Hepatocyte (in vitro differentiated cells): ENCODE measurements at regions not wholly inside any gene's neighbourhood (a gene's known extent, or its start where the extent isn't known, plus 50 kb on each side); places are given as distances from the start of the nearest gene placed in this dataset.

Source experiments
- DNase-seq: peaks from one replicate; pipeline ENCODE4 v3.0.0-alpha.2; 2016; ENCODE audit warnings: low spot score
- H2AFZ ChIP-seq: fragments of 200-600 bp; sonication (generic); 2 replicates; pipeline ENCODE4 v1.6.0; 2016; ENCODE audit warnings: antibody characterized with exemption, mild to moderate bottlenecking
- H3K27ac ChIP-seq: fragments of 200-600 bp; sonication (generic); 2 replicates; pipeline ENCODE4 v1.5.1; 2016; ENCODE audit warnings: mild to moderate bottlenecking
- H3K27me3 ChIP-seq: fragments of 200-600 bp; sonication (generic); 2 replicates; pipeline ENCODE4 v1.6.1; 2016
- H3K36me3 ChIP-seq: fragments of 200-600 bp; sonication (generic); replicated peaks from 2 replicates; pipeline ENCODE4 v1.5.1; 2016; ENCODE audit warnings: low read depth; ENCODE audit not compliant: insufficient read depth
- H3K4me1 ChIP-seq: fragments of 200-600 bp; sonication (generic); 2 replicates; pipeline ENCODE4 v1.5.1; 2016; ENCODE audit warnings: mild to moderate bottlenecking, moderate library complexity; ENCODE audit not compliant: insufficient read depth
- H3K4me2 ChIP-seq: fragments of 200-600 bp; sonication (generic); 2 replicates; pipeline ENCODE4 v1.6.0; 2016
- H3K4me3 ChIP-seq: fragments of 200-600 bp; sonication (generic); 2 replicates; pipeline ENCODE4 v1.5.1; 2016; ENCODE audit warnings: mild to moderate bottlenecking
- H3K79me2 ChIP-seq: fragments of 200-600 bp; sonication (generic); 2 replicates; pipeline ENCODE4 v1.6.0; 2017; ENCODE audit warnings: mild to moderate bottlenecking
- H3K9me2 ChIP-seq: fragments of 200-600 bp; sonication (generic); replicated peaks from 2 replicates; pipeline ENCODE4 v1.6.0; 2017; ENCODE audit warnings: mild to moderate bottlenecking; ENCODE audit not compliant: insufficient read depth
- H3K9me3 ChIP-seq: fragments of 200-600 bp; sonication (generic); 2 replicates; pipeline ENCODE4 v1.5.1; 2016; ENCODE audit warnings: low read depth, mild to moderate bottlenecking
- H4K20me1 ChIP-seq: fragments of 200-600 bp; sonication (generic); 2 replicates; pipeline ENCODE4 v1.6.0; 2016; ENCODE audit warnings: mild to moderate bottlenecking; ENCODE audit not compliant: insufficient read depth, poor library complexity, severe bottlenecking
- CTCF ChIP-seq: fragments of 200-600 bp; sonication (generic); IDR thresholded peaks from 2 replicates; pipeline ENCODE4 v1.5.1; 2016; ENCODE audit warnings: antibody characterized with exemption, mild to moderate bottlenecking; ENCODE audit not compliant: poor library complexity
- EZH2 ChIP-seq: fragments of 200-600 bp; sonication (generic); IDR thresholded peaks from 2 replicates; pipeline ENCODE4 v1.6.1; 2016; ENCODE audit warnings: antibody characterized with exemption, mild to moderate bottlenecking, borderline replicate concordance
- EZH2phosphoT487 ChIP-seq: fragments of 200-600 bp; sonication (generic); IDR thresholded peaks from one replicate; pipeline ENCODE4 v1.6.1; 2018; ENCODE audit warnings: antibody characterized with exemption, mild to moderate bottlenecking, low read depth, moderate library complexity; ENCODE audit not compliant: unreplicated experiment, severe bottlenecking
- WGBS: methylation state at CpG from one replicate; pipeline ENCODE4 v1.1.6; 2016; ENCODE audit warnings: low lambda C conversion rate; ENCODE audit errors: missing lambda C conversion rate; 5-methylcytosine and 5-hydroxymethylcytosine counted together

GRCh38 chr3:88767746-88768145 lies 339.7 kb upstream of the EPHA3 start:
- Histone ChIP-seq H3K4me3 (no peak overlapping the region), H3K36me3 (no peaks in the 10 kb centered on the region), H3K79me2 (no peaks in the 10 kb centered on the region), H3K27ac (no peak overlapping the region), H3K4me1 (no peaks in the 10 kb centered on the region), H3K27me3 (no peaks in the 10 kb centered on the region), H4K20me1 (no peaks in the 10 kb centered on the region), H2AFZ (no peak overlapping the region), H3K9me2 (no peaks in the 10 kb centered on the region), H3K4me2 (no peak overlapping the region), H3K9me3 (no peaks in the 10 kb centered on the region)
- TF ChIP-seq EZH2 (no peak), CTCF (no peak), EZH2phosphoT487 (no peak)
- no peak for DNase-seq
- whole genome bisulfite sequencing, result 77% methylated on average over 2 of the region's 2 CpGs

- Histone ChIP-seq H3K27me3 (no peaks in the 10 kb centered on the region), H3K27ac (no peak overlapping the region), H3K4me1 (no peaks in the 10 kb centered on the region), H3K4me2 (no peak overlapping the region), H3K9me3 (no peaks in the 10 kb centered on the region), H3K79me2 (no peaks in the 10 kb centered on the region), H3K9me2 (no peaks in the 10 kb centered on the region), H4K20me1 (no peaks in the 10 kb centered on the region), H2AFZ (no peak overlapping the region), H3K36me3 (no peaks in the 10 kb centered on the region), H3K4me3 (no peak overlapping the region)
- DNase-seq, result no peak
- TF ChIP-seq EZH2phosphoT487, result no peak
Measured at GRCh38 chr3:88773766-88774165, 333.7 kb upstream of the EPHA3 start.

- H2AFZ ChIP-seq, result no peak overlapping the region
- H3K9me2 ChIP-seq, result no peaks in the 10 kb centered on the region
- no peaks in the 10 kb centered on the region for H3K79me2 ChIP-seq
- H3K36me3 ChIP-seq, result no peaks in the 10 kb centered on the region
- WGBS, result 68% methylated on average over 3 of the region's 3 CpGs
- H3K27me3 ChIP-seq, result no peaks in the 10 kb centered on the region
- H3K9me3 ChIP-seq, result no peaks in the 10 kb centered on the region
- TF ChIP-seq CTCF (no peak), EZH2phosphoT487 (no peak), EZH2 (no peak)
- no peak for DNase-seq
- H3K4me1 ChIP-seq, result no peaks in the 10 kb centered on the region
- no peak overlapping the region for H3K4me2 ChIP-seq
- no peak overlapping the region for H3K27ac ChIP-seq
- no peak overlapping the region for H3K4me3 ChIP-seq
- H4K20me1 ChIP-seq, result no peaks in the 10 kb centered on the region
Measured at GRCh38 chr3:88775026-88775690, 332.3 kb upstream of the EPHA3 start.

- Histone ChIP-seq H3K9me3 (no peaks in the 10 kb centered on the region), H3K36me3 (no peaks in the 10 kb centered on the region), H3K27me3 (no peaks in the 10 kb centered on the region), H3K4me3 (no peak overlapping the region), H2AFZ (no peak overlapping the region), H3K27ac (no peak overlapping the region), H3K4me2 (no peak overlapping the region), H3K79me2 (no peaks in the 10 kb centered on the region), H3K9me2 (no peaks in the 10 kb centered on the region), H3K4me1 (no peaks in the 10 kb centered on the region), H4K20me1 (no peaks in the 10 kb centered on the region)
- no peak for DNase-seq
- WGBS, result 67% methylated on average over 1 of the region's 1 CpG
- TF ChIP-seq EZH2 (no peak), EZH2phosphoT487 (no peak), CTCF (no peak)
Measured at GRCh38 chr3:88779482-88779881, 327.9 kb upstream of the EPHA3 start.
